ENCODE measurements at regions not wholly inside any gene's neighbourhood (a gene's known extent, or its start where the extent isn't known, plus 50 kb on each side); places are given as distances from the start of the nearest gene placed in this dataset.

DNA sequence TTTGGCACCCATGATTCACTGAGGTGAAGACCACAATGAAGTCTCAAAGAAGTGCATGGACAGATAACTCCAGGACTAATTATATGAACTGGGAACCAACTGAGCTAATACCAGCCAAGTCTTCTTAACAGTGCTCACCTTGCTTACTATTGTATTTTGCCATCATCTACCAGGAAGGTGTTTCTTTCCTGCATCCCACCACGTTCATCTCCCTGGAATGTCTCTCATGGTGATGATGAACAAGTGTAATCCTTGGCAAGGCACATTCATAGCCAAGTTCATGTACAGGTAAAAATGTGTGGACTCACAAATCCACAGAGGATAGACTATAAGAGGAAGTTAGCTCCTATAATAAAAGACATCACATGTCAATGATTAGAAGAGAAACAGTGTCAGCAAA lies 489.1 kb downstream of the SMARCA1 start:
- no peak for TF ChIP-seq CTCF (IDR thresholded peaks at IDR 0.05; ENCODE audit: insufficient read depth, low read depth, low read length, missing control alignments)
- DNase-seq (ENCODE audit: low read depth): no peak
- no peak overlapping the region for H3K4me3 ChIP-seq (ENCODE audit: low read length)

DNA sequence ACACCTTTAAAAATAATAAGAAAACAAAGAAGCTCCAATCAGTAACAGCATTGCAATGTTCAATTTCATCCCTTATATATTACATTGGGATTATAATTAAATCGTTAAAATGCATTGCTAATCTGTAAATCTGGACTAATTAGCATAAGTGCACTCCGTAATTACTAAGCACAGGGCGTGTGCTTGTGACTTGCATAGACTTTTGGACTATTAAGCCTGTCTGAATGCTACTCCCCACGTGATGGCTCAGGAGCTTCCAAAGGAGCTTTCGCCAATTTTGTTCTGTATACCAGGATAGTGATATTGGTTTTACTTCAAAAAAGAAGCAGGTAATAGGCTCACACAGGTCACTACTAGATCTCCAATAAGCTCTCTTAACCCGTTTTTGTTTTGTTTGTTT lies 497.1 kb downstream of the SMARCA1 start:
- no peak for DNase-seq (ENCODE audit: low read depth)
- no peak overlapping the region for H3K4me3 ChIP-seq (ENCODE audit: low read length)
- no peak for TF ChIP-seq CTCF (IDR thresholded peaks at IDR 0.05; ENCODE audit: insufficient read depth, low read depth, low read length, missing control alignments)

DNA sequence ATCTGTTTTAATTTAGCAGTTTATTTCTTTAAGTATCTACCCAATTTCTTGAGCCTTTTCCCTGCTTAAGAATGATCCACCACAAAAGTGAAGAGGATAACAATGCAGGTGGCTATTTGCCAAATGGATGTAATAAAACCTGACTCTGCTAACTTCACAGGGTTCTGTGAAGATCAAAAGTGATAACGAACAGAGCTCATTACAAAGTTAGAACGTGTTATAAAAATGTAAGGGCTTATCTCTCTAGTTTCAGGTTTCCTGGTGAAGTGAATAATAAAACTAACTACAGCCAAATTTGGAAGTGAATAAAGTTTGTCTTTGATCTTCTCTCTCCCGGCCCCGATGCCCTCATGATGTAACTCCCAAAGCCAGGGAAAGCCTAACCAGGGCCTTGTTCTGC lies 497.9 kb downstream of the SMARCA1 start:
- no peak for TF ChIP-seq CTCF (IDR thresholded peaks at IDR 0.05; ENCODE audit: insufficient read depth, low read depth, low read length, missing control alignments)
- H3K4me3 ChIP-seq (ENCODE audit: low read length): no peak overlapping the region
- no peak for DNase-seq (ENCODE audit: low read depth)

- TF ChIP-seq CTCF (IDR thresholded peaks at IDR 0.05; ENCODE audit: insufficient read depth, low read depth, low read length, missing control alignments): no peak
- no peak for DNase-seq (ENCODE audit: low read depth)
Measured at GRCh38 chrX:129019412-129019811, 503.9 kb downstream of the SMARCA1 start.

GRCh38 chrX:129015381-129015780 lies 507.9 kb downstream of the SMARCA1 start:
- no peak for DNase-seq (ENCODE audit: low read depth)
- no peak for TF ChIP-seq CTCF (IDR thresholded peaks at IDR 0.05; ENCODE audit: insufficient read depth, low read depth, low read length, missing control alignments)
- no peak overlapping the region for H3K4me3 ChIP-seq (ENCODE audit: low read length)

More at GRCh38 chrX:129019412-129019811, 503.9 kb downstream of the SMARCA1 start:
- no peak overlapping the region for H3K4me3 ChIP-seq (ENCODE audit: low read length)

GRCh38 chrX:129013574-129013973 lies 509.7 kb downstream of the SMARCA1 start:
- no peak overlapping the region for H3K4me3 ChIP-seq (ENCODE audit: low read length)
- no peak for TF ChIP-seq CTCF (IDR thresholded peaks at IDR 0.05; ENCODE audit: insufficient read depth, low read depth, low read length, missing control alignments)
- no peak for DNase-seq (ENCODE audit: low read depth)

GRCh38 chrX:129007631-129008030 lies 515.7 kb downstream of the SMARCA1 start:
- no peak overlapping the region for H3K4me3 ChIP-seq (ENCODE audit: low read length)
- no peak for DNase-seq (ENCODE audit: low read depth)
- TF ChIP-seq CTCF (IDR thresholded peaks at IDR 0.05; ENCODE audit: insufficient read depth, low read depth, low read length, missing control alignments): no peak

Data from epithelial cell of esophagus (primary cell).